Hypothalamus (tissue), 51 donors: ENCODE measurements at regions not wholly inside any gene's neighbourhood (a gene's known extent, or its start where the extent isn't known, plus 50 kb on each side); places are given as distances from the start of the nearest gene placed in this dataset.

Experiments
- DNase-seq, 51 donors: peaks; one replicate each; lab custom pipeline; 2025; lab: John Stamatoyannopoulos, UW

GRCh38 chr6:14735956-14736486, 509.8 kb upstream of the JARID2 start:
- DNase-seq: no peak

DNA sequence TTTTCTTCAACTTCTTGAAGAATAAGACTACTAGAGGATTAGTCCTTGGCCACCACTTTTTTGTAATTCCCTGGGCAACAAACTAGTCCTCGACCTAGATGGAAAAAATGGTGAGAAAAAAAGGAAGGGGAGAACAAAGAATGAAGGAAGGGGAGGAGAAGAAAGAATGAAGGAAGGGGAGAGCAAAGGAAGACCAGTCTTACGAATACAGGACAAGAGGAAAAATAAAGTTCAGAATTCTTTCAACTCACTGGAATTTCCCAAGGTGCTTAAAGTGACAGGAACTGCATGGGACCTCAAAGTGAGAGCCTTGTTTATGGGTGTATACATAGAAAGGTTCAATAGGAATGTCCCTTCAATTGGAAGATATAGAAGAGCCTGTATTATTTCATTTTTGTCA, 509.3 kb upstream of the JARID2 start:
- DNase-seq: no peak

- DNase-seq: no peak
These were observed 507.4 kb upstream of the JARID2 start for GRCh38 chr6:14738497-14738896.

GRCh38 chr6:14738933-14739332, 506.9 kb upstream of the JARID2 start:
- DNase-seq: no peak

GRCh38 chr6:14739827-14740226, 506.0 kb upstream of the JARID2 start:
- no peak for DNase-seq

DNA sequence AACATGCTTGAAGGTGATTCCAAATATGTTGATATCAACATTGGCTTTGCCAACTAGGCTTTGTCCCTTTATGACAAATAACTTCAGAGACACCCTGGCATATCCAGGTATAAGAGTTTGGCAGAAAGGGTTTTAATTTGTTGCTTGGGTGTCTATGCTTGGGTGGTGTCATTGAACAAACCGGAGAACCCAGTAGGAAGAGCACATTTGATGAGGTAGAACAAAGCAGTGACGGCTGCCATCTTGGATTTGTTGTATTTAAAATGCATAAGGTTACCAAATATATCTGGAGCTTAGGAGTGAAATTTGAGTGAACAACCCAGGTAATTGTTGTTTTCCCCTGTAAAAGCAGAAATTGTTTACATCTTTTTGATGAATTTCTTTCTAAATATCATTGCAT, 503.7 kb upstream of the JARID2 start:
- no peak for DNase-seq

DNA sequence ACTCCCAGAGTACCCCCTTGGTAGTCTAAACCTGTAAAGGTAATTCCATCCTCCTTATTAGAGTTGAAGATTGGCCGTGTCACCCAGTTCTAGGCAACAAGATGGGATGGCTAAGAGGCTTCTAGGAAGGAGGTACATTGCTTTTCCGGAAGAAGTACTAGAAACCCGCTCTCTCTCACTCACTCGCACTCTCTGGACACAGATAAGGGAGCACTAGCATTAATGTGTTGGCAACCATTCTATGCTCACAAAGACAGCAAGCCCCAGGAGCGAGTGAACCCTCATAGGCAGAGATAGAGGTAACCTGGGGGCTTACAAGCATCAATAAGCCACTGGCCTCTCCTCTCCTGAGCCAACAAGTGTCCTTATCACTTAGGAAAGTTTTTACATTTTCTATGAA, 503.2 kb upstream of the JARID2 start:
- DNase-seq: no peak

DNA sequence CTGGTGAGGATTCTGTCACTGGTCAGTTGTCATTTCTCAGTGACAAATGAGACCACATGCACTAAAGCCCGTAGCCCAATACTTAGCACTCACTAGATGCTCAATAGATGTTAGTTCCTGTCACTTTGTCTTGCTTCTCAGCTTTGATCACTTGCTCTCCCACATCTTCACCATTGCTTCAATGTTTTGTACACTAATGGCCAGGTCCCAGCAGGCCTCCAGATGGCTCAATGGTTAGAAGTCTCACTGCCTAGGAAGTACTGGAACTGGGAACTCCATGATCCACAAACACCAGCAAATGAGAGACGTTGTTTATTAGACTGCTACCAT, 502.8 kb upstream of the JARID2 start:
- DNase-seq: no peak

- no peak for DNase-seq
These were observed 502.2 kb upstream of the JARID2 start for GRCh38 chr6:14743474-14744211.

DNA sequence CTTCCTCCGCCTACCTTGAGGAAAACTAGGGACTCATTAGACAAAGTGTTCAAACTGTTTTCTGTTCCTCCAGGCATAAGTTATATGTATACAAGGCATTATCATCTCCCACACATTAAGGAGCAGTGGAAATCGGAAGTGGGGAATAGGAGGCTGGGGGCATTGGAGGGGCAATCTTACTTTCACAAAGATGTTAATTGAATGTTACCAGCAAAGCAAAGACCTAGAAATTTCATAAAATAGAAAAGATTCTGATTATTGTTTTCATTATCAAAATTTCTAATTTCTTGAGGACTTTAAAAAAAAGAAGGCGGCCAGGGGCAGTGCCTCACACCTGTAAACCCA, 501.7 kb upstream of the JARID2 start:
- DNase-seq: no peak

- no peak for DNase-seq
These were observed 499.6 kb upstream of the JARID2 start for GRCh38 chr6:14746139-14746837.

DNA sequence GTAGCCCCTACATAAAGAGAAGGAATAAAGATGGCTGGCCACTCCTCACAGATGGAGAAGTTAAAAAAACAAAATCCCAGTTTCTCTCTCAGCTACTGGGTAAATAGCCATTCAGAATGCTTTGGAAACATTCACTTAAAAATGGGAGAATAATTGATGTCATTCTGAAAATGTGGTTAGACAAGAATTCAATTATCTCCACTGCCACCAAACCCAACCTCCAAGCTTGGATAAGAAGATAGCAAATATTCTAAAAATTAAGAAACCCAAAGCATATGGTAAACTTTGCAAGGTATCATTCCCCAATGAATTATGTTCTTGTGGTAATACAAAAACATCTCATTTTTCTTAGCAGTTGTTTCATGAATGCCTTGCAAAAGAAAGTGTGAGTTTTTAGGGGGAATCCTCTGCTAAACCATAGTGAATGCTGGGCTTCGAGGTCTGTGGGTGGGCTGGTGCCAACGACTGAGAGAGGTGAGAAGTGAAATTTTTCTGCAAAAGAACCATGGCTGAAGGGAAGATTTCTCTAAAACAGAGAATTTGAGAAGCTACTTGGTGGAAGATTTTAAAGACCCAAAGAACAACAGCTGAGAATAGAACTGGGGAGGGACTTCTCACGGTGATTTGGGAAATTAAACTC, 497.9 kb upstream of the JARID2 start:
- no peak for DNase-seq

DNA sequence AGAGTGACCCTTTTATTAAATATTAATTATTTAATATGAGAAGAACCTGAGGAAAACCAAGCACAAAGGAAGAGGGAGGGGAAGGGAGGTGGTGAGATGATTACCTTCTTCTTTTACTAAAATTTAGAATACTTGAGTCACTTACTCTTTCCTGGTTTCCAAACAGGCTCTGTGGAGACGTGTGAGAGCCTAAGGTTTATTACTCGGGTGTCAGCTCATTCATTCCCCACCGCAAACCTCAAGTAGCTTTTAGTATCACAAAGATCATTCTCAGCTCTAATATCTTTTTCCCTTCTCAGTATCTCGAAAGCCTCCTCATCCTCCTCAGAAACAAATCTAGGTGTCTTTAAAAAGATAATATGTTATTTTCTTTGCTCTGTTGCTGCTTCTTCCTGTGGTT, 497.2 kb upstream of the JARID2 start:
- no peak for DNase-seq

- no peak for DNase-seq
These were observed 495.7 kb upstream of the JARID2 start for GRCh38 chr6:14750059-14750661.

DNA sequence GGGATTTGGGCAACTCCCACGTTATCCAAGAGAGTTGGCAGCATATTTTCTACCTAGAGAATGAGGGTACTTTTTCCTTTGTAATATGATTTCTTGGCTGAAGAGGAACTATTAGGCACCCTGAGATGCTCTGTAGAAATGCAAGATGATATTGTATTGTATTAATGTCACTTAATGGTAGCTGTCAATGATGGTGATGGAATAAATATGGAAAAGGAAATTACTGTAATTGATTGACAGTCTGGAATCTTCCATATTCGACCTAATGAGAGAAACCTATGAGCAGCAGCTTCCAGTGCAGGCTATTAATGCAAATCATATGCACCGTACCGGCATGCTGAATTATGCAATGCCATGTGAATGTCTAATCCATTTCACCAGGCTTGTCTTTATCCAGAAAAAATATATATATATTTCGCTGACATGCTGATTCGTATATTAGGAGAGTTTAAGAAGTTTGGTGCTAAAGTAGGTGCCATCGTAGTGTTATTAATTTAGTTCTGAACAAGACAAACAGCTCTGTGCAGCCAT, 494.2 kb upstream of the JARID2 start:
- DNase-seq: no peak

- DNase-seq: no peak
These were observed 490.9 kb upstream of the JARID2 start for GRCh38 chr6:14754751-14755513.

GRCh38 chr6:14756340-14756739, 489.5 kb upstream of the JARID2 start:
- no peak for DNase-seq

- DNase-seq: no peak
These were observed 488.9 kb upstream of the JARID2 start for GRCh38 chr6:14757014-14757413.

- DNase-seq: no peak
These were observed 488.5 kb upstream of the JARID2 start for GRCh38 chr6:14757418-14757817.

- DNase-seq: peak in 2 of 51 donors; percentile 8 to 31
These were observed 487.3 kb upstream of the JARID2 start for GRCh38 chr6:14758421-14759081.
